ENCODE measurements at regions not wholly inside any gene's neighbourhood (a gene's known extent, or its start where the extent isn't known, plus 50 kb on each side); places are given as distances from the start of the nearest gene placed in this dataset.

DNA sequence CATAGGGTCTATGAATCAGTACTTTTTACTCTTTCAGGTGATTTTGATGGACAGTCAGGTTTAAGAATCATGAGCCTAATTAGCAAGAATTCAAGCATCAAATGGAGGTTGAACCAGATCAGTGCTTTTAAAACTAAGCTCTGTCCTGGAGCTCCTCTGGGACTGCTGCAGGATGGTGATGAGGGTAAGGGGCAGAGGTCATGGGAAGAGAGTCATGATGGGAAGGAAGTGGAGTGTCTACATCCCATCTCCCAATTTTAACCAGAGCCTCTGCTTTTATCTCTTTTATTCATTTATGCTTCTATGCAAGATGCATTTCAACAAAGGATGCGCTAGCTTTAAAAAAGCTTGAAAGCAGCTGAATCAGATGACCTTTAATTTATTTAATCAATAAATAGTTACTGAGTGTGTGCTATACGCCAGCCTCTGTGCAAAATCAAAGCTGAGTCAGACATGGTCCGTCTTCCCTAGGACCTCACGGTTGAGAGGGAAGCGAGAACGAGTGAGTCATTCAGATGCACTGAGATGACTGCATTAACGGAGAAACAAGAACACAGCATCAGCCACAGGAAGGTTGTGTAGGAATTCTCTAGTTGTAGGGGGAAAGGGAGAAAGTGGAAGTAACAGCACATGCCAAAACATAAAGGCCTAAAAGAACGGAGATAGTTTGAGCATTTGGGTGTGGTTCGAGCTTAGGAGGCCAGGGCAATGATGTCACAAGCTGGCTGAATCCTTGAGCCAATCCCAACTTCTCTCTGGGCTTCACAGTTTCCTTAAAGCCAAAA lies 441.6 kb upstream of the BRINP1 start:
- no peak for DNase-seq

DNA sequence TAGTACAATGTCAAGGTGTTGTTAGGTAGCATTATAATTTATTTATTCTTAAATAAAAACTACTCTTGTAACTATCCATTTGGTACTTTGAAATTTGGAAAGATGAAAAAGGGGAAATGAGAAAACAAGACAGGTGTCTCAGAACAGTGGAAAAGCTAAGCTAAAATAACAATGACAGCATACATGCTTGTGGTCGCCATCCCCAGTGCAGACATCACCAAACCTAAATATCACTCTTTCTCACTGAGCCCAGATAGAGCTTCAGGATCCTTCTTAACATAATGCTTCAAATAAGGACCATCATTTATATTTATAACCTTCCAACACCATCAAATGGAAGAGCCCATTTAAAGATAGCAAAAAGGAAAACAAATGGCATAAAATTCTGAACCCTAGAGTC lies 434.4 kb upstream of the BRINP1 start:
- DNase-seq = no peak

DNA sequence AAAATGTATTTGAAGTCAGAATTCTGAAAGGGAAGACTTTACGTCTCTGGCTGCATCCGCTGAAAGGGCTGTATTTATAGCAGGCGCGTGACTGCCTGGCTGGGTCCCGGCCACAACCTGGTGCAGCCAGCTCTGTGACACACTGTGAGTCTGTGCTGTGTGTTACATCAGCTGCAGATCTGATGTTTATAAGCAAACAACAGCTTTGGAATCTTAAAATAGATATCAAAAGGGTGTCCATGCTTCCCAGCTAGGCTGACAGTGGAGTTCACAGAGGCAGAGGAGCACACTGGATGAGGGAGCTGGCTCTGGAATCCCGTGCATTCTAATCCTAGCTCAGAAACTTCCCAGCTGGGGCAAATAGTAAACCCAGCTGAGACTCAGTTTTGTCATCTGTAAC lies 433.4 kb upstream of the BRINP1 start:
- DNase-seq = peak; percentile 44

- DNase-seq = no peak
Observed at GRCh38 chr9:119802133-119802532, 432.9 kb upstream of the BRINP1 start.

DNA sequence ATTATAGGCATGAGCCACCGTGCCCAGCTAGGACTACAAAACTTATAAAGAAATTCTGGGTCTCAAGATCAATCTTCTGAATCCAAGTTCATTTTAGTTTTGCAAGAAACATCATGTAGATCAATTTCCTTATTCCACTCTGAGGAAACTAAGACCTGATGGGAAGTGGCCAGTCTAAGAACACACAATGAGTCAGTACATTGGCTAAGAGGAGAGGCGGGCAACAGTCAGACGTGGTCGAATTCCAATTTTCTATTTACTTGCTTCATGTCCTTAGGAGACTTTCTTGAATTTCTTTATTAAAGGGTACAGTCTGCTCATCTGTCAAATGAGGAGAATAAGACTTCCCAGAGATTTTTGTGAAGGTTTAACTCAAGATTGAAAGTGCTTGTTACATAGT lies 432.1 kb upstream of the BRINP1 start:
- no peak for DNase-seq

GRCh38 chr9:119795395-119795794 lies 426.2 kb upstream of the BRINP1 start:
- no peak for DNase-seq

- no peak for DNase-seq
Observed at GRCh38 chr9:119794836-119795235, 425.6 kb upstream of the BRINP1 start.

DNA sequence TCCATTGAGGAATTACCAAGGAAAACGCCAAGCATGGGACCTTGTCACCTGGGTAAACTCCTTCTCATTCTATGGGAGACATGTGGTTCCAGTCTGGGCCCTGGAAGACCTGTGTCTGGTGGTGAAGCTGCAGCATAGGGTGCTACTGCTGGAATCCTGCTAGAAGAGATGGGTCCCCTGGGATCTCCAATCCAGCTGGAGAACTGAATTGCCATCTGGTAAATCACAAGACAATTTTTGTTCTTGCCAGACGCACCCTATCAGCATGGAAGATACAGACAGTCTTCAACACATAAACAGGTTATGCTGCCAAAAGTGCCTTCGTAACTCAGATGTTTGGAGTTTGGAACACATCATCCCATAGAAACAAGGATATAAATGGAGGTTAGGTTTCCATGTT lies 424.0 kb upstream of the BRINP1 start:
- DNase-seq = no peak

DNA sequence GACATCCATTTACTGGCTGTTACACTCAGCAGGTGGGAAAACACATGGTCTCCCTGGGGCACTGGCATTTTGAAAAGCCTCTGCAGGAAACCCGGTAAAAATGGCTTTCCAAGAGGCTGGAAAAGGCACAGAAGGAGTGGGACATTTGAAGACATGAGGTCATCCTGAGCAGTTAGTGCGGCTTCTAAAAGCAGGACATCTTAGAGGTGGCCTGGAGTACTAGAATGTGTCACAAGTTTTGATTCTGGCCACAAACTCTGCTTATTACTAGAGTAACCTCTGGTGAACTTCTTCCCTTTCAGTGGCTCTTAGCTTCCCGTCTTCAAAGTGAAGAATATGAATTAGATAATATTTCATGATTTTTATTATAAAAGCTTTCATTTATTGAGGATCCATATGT lies 423.0 kb upstream of the BRINP1 start:
- no peak for DNase-seq

GRCh38 chr9:119789987-119790386 lies 420.8 kb upstream of the BRINP1 start:
- DNase-seq = no peak

- no peak for DNase-seq
Observed at GRCh38 chr9:119788921-119789320, 419.7 kb upstream of the BRINP1 start.

DNA sequence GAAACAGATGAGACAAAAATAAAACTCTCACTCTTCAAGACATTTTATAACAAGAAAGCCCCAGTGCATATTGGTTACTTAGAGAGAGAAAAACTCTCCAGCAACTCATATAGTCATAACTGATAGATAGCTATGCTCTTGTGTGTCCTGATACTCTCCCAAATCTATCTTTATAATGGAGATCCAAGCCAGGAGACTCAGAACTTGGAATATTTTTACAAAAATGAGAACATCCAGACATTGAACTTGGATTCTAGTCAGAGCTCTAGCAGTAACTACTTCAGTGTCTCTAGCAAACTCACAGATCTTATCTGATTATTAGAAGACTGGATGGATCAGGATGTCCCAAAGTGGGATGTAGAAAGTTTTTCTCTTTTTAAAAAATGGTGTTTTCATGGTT lies 412.7 kb upstream of the BRINP1 start:
- no peak for DNase-seq

DNA sequence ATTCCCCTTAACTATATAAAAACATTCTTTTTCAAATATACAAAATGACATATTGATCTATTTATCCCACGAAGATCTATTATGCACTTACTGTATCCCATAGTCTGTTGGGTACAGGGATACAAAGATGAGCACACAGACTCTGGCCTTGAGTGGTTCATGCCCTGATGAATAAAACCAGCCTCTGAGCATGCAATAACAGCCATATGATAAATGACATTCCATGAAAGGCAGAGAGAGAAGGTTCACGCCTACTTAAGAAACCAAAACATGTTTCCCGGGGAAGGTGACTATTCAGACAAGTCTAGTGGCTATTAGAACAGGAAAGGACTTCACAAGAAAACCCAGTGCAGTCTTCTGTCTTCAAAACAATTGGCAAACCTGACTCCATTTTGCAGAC lies 406.2 kb upstream of the BRINP1 start:
- DNase-seq = no peak

- DNase-seq = no peak
Observed at GRCh38 chr9:119773823-119774222, 404.6 kb upstream of the BRINP1 start.

GRCh38 chr9:119771341-119771740 lies 402.1 kb upstream of the BRINP1 start:
- no peak for DNase-seq

DNA sequence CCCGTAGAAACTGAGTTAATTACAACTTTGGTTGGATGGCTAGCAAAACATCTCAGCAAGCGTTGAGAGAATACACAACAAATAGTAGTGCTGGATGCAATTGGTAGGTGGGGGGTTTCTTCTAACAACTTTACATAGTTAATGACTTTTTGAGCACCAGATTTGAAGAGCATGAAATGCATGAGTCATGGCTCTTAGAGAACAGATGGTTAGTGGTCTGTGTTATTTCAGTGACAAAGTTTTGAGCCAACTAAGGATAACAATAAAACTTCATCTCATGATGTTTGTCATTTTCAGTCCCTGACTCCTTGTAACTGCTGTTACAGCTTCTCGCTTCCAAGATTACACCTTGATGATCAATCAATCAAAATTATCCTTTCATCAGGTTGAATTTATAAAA lies 399.0 kb upstream of the BRINP1 start:
- DNase-seq = no peak

- DNase-seq = no peak
Observed at GRCh38 chr9:119765632-119766175, 396.5 kb upstream of the BRINP1 start.

- no peak for DNase-seq
Observed at GRCh38 chr9:119763260-119763659, 394.0 kb upstream of the BRINP1 start.

DNA sequence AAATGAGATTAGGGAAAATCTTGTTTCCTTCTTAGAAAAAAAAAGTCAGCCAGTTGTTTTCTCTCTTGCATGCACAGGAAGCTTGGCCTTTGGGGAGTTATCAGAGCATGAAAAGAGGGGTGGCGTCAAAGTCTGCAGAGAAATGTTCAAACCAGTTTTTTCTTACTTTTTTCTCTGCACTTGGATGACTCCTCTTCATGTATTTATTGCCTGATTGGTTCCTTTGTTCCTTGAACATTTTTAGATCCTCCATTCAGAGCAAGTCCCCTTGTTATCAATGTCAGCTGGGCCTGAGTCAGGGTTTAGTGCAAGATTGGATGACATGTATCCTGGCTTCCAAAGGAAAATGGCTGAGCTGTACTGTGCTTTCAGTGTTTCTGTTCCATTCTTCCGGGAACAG lies 392.6 kb upstream of the BRINP1 start:
- no peak for DNase-seq

DNA sequence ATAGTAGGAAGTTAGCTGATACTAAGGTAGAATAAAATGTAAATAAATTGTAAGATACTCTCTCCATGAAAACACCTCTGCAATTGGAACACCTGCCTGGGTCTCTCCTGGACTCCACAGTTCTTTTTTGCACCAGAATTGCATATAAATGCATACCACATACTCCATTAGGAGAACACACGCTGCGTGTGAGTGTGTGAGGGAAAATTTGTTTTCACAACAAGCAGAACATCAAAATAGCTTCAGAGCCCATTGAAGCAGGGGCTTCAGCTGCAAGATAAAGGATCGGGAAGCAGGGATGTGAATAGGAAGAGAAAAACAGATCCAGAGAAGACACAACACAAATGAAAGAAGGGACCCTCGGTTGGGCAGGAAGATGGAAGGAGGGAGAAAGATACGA lies 389.8 kb upstream of the BRINP1 start:
- DNase-seq = no peak

- no peak for DNase-seq
Observed at GRCh38 chr9:119758241-119758640, 389.0 kb upstream of the BRINP1 start.

DNA sequence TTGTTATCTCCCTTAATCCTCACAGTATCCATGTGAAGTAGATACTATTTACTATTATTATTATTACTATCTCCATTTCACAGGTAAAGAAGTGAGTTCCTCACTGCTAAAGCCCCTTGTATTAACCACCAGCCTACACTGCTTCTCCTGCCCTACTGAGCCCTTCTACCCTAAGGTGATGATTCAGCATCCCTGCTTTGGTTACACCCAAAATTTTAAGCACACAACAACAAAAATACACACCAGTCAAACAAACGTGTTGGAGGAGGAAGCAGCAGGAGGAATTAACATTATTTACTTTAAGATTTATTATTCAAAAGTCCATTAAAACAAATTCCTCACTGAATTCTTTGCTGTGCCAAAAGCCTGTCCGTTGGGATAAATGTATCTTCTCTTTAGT lies 370.2 kb upstream of the BRINP1 start:
- DNase-seq = no peak

- DNase-seq = no peak
Observed at GRCh38 chr9:119736491-119737454, 367.5 kb upstream of the BRINP1 start.

DNA sequence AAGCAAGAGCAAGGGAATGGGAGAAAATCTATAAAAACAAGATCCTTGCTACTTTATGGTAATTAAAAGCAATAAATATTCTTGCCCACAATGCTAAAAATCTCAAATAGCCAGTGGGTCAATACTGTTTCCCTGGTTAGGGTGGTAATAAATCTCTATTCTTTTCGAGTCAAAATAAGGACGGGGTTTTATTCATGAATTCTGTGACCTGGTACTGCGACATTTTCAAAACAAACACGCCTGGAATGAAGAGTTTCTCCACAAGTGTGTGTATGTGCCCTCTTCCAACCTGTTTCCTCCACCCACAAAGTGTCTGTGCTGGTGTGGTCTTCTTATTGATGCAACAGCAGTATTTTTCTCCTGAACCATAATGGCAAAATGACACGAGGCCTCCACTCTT lies 358.8 kb upstream of the BRINP1 start:
- no peak for DNase-seq

All from right forelimb (tissue), 1 donor.